ENCODE measurements at regions not wholly inside any gene's neighbourhood (a gene's known extent, or its start where the extent isn't known, plus 50 kb on each side); places are given as distances from the start of the nearest gene placed in this dataset.

GRCh38 chr17:14833201-14833785 lies 431.8 kb downstream of the PMP22 start:
- Histone ChIP-seq H3K18ac (ENCODE audit: extremely low read depth, low read length) (no peak overlapping the region), H3K14ac (ENCODE audit: insufficient read length) (no peak overlapping the region), H3K4me2 (ENCODE audit: insufficient read depth in 1 of 2, low read depth in 2 of 2, low read length in 2 of 2) (no peak overlapping the region), H3K23me2 (ENCODE audit: low read depth, low read length) (no peaks in the 10 kb centered on the region), H3K4me3 (ENCODE audit: extremely low read depth in 1 of 4, insufficient read depth in 2 of 4, low read depth in 3 of 4, low read length in 4 of 4) (no peak overlapping the region), H2BK12ac (ENCODE audit: low read depth, low read length) (no peak overlapping the region), H2BK120ac (replicated peaks; ENCODE audit: low read depth, low read length) (no peak overlapping the region), H4K5ac (ENCODE audit: insufficient read length, low read depth, low read length) (no peak overlapping the region), H3K27ac (ENCODE audit: low read depth, low read length) (no peak overlapping the region), H2AK5ac (ENCODE audit: low read depth, low read length) (no peak overlapping the region), H3K9me3 (ENCODE audit: insufficient read depth in 2 of 2, low read depth in 1 of 2, low read length in 1 of 2) (0 out of 4 replicates have a peak, but pooled peaks cover 0 to 6% of the 10 kb centered on the region in 2 experiments), H2BK5ac (ENCODE audit: low read depth, low read length) (no peak overlapping the region), H3K27me3 (replicated peaks in 1 of 4; ENCODE audit: control insufficient read depth in 3 of 4, extremely low read depth in 1 of 4, insufficient read depth in 3 of 4, low read length in 3 of 4) (peaks cover 0 to 1% (median 0%) of the 10 kb centered on the region in 4 experiments; a peak in 1 of 7 replicates), H3K56ac (replicated peaks; ENCODE audit: insufficient read length, low read depth, low read length) (no peak overlapping the region), H3K9ac (replicated peaks in 1 of 4; ENCODE audit: extremely low read depth in 1 of 4, low read depth in 3 of 4, low read length in 3 of 4) (no peak overlapping the region), H3K4ac (replicated peaks; ENCODE audit: insufficient read length, low read depth, low read length) (no peak overlapping the region), H2AFZ (ENCODE audit: low read length) (no peak overlapping the region), H4K20me1 (replicated peaks in 1 of 2; ENCODE audit: control insufficient read depth in 1 of 2, insufficient read depth in 2 of 2, low read length in 2 of 2) (no peaks in the 10 kb centered on the region), H3K23ac (ENCODE audit: insufficient read length) (no peak overlapping the region), H3K79me2 (ENCODE audit: control insufficient read depth in 1 of 2, insufficient read depth in 2 of 2, low read length in 2 of 2) (no peaks in the 10 kb centered on the region), H2BK20ac (ENCODE audit: low read length) (no peak overlapping the region), H3K79me1 (ENCODE audit: low read depth, low read length) (no peaks in the 10 kb centered on the region), H2BK15ac (ENCODE audit: low read length) (no peak overlapping the region), H4K91ac (replicated peaks; ENCODE audit: insufficient read length, low read length) (no peak overlapping the region), H4K8ac (ENCODE audit: extremely low read depth, insufficient read depth, low read length) (no peak overlapping the region), H3K36me3 (ENCODE audit: control insufficient read depth in 2 of 4, insufficient read depth in 4 of 4, low read length in 3 of 4) (no peaks in the 10 kb centered on the region), H3K4me1 (replicated peaks in 1 of 4; ENCODE audit: control insufficient read depth in 3 of 4, insufficient read depth in 4 of 4, low read length in 3 of 4) (no peaks in the 10 kb centered on the region)
- no peak for TF ChIP-seq SAP30 (IDR thresholded peaks at IDR 0.05; ENCODE audit: insufficient read depth, insufficient replicate concordance, low read length)
- TF ChIP-seq NRF1 (IDR thresholded peaks at IDR 0.05; ENCODE audit: low read depth, low read length), result no peak
- no peak for TF ChIP-seq ASH2L (IDR thresholded peaks at IDR 0.05; ENCODE audit: low read length)
- no peak for TF ChIP-seq ATF3 (IDR thresholded peaks at IDR 0.05; ENCODE audit: insufficient read depth, low read depth, low read length)
- TF ChIP-seq SIX5 (IDR thresholded peaks at IDR 0.05; ENCODE audit: low read depth, low read length), result no peak
- no peak for TF ChIP-seq SIN3A (conservative IDR thresholded peaks at IDR 0.05 in 1 of 2, IDR thresholded peaks at IDR 0.05 in 1 of 2; ENCODE audit: low read depth in 1 of 2, low read length in 2 of 2)
- TF ChIP-seq JUND (IDR thresholded peaks at IDR 0.05; ENCODE audit: low read length), result no peak
- no peak for TF ChIP-seq CREB1 (IDR thresholded peaks at IDR 0.05)
- no peak for TF ChIP-seq EZH2 (IDR thresholded peaks at IDR 0.05; ENCODE audit: low read depth, low read length, severe bottlenecking)
- no peak for TF ChIP-seq SUZ12 (IDR thresholded peaks at IDR 0.05; ENCODE audit: low read length)
- no peak for TF ChIP-seq KDM5A (IDR thresholded peaks at IDR 0.05; ENCODE audit: low read length)
- no peak for TF ChIP-seq KDM1A (IDR thresholded peaks at IDR 0.05; ENCODE audit: borderline replicate concordance, low read length)
- 91% methylated on average over 6 of the region's 6 CpGs; no CpG with 5 or more reads in 1 of the 2 experiments for WGBS, 2 experiments (ENCODE audit: extremely low coverage in 1 of 2, insufficient coverage in 1 of 2, insufficient read length in 1 of 2, insufficient replicate concordance in 2 of 2, low coverage in 1 of 2, low lambda C conversion rate in 2 of 2, missing lambda C conversion rate in 1 of 2)
- ChIA-PET CTCF (ENCODE audit: partially characterized antibody) (interaction anchor here (1.1 to 3.9 kb wide), 2 partner anchors 20 to 86 kb away, joined by 3 to 12 read pairs; no protein-coding TSS in a partner anchor), POLR2A (ENCODE audit: partially characterized antibody) (no interaction called here)
- DNase-seq (ENCODE audit: low read depth in 1 of 2, low spot score in 2 of 2) (no peak), FAIRE-seq (no peak)

Data from H1 (cell line).